GM12878 (cell line): ENCODE measurements at regions not wholly inside any gene's neighbourhood (a gene's known extent, or its start where the extent isn't known, plus 50 kb on each side); places are given as distances from the start of the nearest gene placed in this dataset.

Experiments
- ATAC-seq: fragments of 200-7000 bp; cut with Tn5 transposase; 3 replicates; pipeline ENCODE4 v1.9.1; 2020; ENCODE audit warnings: mild to moderate bottlenecking, moderate library complexity
- BruUV-seq: library from RNA; stranded (reverse); fragments of 400-500 nt; replicated peaks from 2 replicates; lab custom pipeline; 2021; lab: Mats Ljungman, UMichigan
- CTCF ChIA-PET: fragments of 300-600 bp; sonication (Branson Sonifier 250); formaldehyde crosslinking; extraction: SDS; loops from one replicate; lab custom pipeline; 2021; ENCODE audit warnings: inconsistent platforms; lab: Yijun Ruan, JAX
- POLR2A ChIA-PET: fragments of 350-600 bp; formaldehyde crosslinking; extraction: SDS; loops from one replicate; lab custom pipeline; 2021; ENCODE audit warnings: inconsistent platforms; lab: Charles Lee
- RAD21 ChIA-PET: fragments of 300-600 bp; sonication (Branson Sonifier 250); formaldehyde crosslinking; loops from one replicate; lab custom pipeline; 2023; ENCODE audit warnings: antibody characterized with exemption; ENCODE audit not compliant: unreplicated experiment; lab: Charles Lee
- SMC1A ChIA-PET: fragments of 300-600 bp; sonication (Branson Sonifier 250); formaldehyde crosslinking; loops from one replicate; lab custom pipeline; 2023; ENCODE audit not compliant: unreplicated experiment, uncharacterized antibody; lab: Charles Lee
- DNase-seq: peaks from one replicate; pipeline ENCODE4 v3.0.0-alpha.2; 2011; ENCODE audit warnings: low read depth, low spot score
- FAIRE-seq: peaks from 3 replicates; lab custom pipeline; 2011; peaks lifted over from hg19 to GRCh38; lab: Jason Lieb, UNC
- H2AFZ ChIP-seq: 2 replicates; pipeline ENCODE4 v1.6.0; 2011; ENCODE audit warnings: low read depth, low read length, control low read depth; ENCODE audit not compliant: control insufficient read depth
- H3K27ac ChIP-seq: 2 replicates; pipeline ENCODE4 v1.5.1; 2011; ENCODE audit warnings: control low read depth; ENCODE audit not compliant: control insufficient read depth, insufficient read depth
- H3K27me3 ChIP-seq, 2 experiments: replicated peaks in 1 of 2; 2 replicates each; pipeline versions ENCODE4 v1.6.0 to v1.6.1; 2011; ENCODE audit warnings: low read length in 1 of 2; ENCODE audit not compliant: control insufficient read depth in 2 of 2, insufficient read depth in 2 of 2
- H3K36me3 ChIP-seq, 2 experiments: 2 replicates each; pipeline ENCODE4 v1.5.1; 2011; ENCODE audit warnings: low read length in 1 of 2; ENCODE audit not compliant: control insufficient read depth in 2 of 2, insufficient read depth in 2 of 2
- H3K4me1 ChIP-seq: 2 replicates; pipeline ENCODE4 v1.6.1; 2011; ENCODE audit warnings: mild to moderate bottlenecking, low read length, moderate library complexity, mixed read lengths; ENCODE audit not compliant: control insufficient read depth, insufficient read depth
- H3K4me2 ChIP-seq: 2 replicates; pipeline ENCODE4 v1.6.0; 2011; ENCODE audit warnings: control low read depth; ENCODE audit not compliant: control insufficient read depth, insufficient read depth
- H3K4me3 ChIP-seq: fragments of 200-600 bp; sonication (generic); 2 replicates; pipeline ENCODE4 v1.5.1; 2016
- H3K79me2 ChIP-seq: 2 replicates; pipeline ENCODE4 v1.6.0; 2011; ENCODE audit warnings: low read length; ENCODE audit not compliant: control insufficient read depth, insufficient read depth
- H3K9ac ChIP-seq: 2 replicates; pipeline ENCODE4 v1.8.0; 2011; ENCODE audit warnings: low read length, control low read depth, mixed read lengths; ENCODE audit not compliant: control insufficient read depth, insufficient read depth
- H3K9me3 ChIP-seq: replicated peaks from 3 replicates; pipeline ENCODE4 v1.5.1; 2011; ENCODE audit warnings: mild to moderate bottlenecking, low read length; ENCODE audit not compliant: control insufficient read depth, insufficient read depth
- H4K20me1 ChIP-seq: 2 replicates; pipeline ENCODE4 v1.6.0; 2011; ENCODE audit not compliant: control insufficient read depth, insufficient read depth
- CHD1 ChIP-seq: IDR thresholded peaks from 2 replicates; pipeline ENCODE4 v1.6.1; 2012; ENCODE audit warnings: low read depth, low read length, improper control_type of control experiment
- CREM ChIP-seq: IDR thresholded peaks from 2 replicates; pipeline ENCODE4 v1.6.1; 2014; ENCODE audit warnings: antibody characterized with exemption, low read depth
- DPF2 ChIP-seq: fragments of 450-650 bp; IDR thresholded peaks from 2 replicates; pipeline ENCODE4 v1.6.1; 2017; ENCODE audit warnings: mild to moderate bottlenecking
- EGR1 ChIP-seq, 2 experiments: IDR thresholded peaks; 1 replicate in 1 of 2; 2 replicates in 1 of 2; pipeline ENCODE4 v1.6.1; 2011 to 2012; ENCODE audit warnings: low read depth in 2 of 2, low read length in 2 of 2, borderline replicate concordance in 1 of 2, mild to moderate bottlenecking in 1 of 2, moderate library complexity in 1 of 2
- ESRRA ChIP-seq: IDR thresholded peaks from 2 replicates; pipeline ENCODE4 v1.6.1; 2012; ENCODE audit warnings: mild to moderate bottlenecking, low read length, improper control_type of control experiment
- IKZF2 ChIP-seq, 2 experiments: fragments of 450-650 bp; IDR thresholded peaks; 2 replicates each; pipeline ENCODE4 v1.6.1; 2017; ENCODE audit warnings: mild to moderate bottlenecking in 2 of 2, moderate library complexity in 2 of 2
- KDM1A ChIP-seq: fragments of 200-600 bp; sonication (generic); IDR thresholded peaks from 2 replicates; pipeline ENCODE4 v1.6.1; 2016; ENCODE audit warnings: borderline replicate concordance
- MYB ChIP-seq: fragments of 150-350 bp; IDR thresholded peaks from 2 replicates; pipeline ENCODE4 v1.6.1; 2014; ENCODE audit warnings: mild to moderate bottlenecking, low read depth, low read length, borderline replicate concordance
- NFYA ChIP-seq: IDR thresholded peaks from 2 replicates; pipeline ENCODE4 v1.6.1; 2011; ENCODE audit warnings: low read depth, mild to moderate bottlenecking, low read length, improper control_type of control experiment, borderline replicate concordance
- POU2F2 ChIP-seq: IDR thresholded peaks from 3 replicates; pipeline ENCODE4 v1.6.1; 2011; ENCODE audit warnings: low read depth, mild to moderate bottlenecking, low read length, borderline replicate concordance
- SMAD1 ChIP-seq: fragments of 450-650 bp; IDR thresholded peaks from 2 replicates; pipeline ENCODE4 v1.6.1; 2018; ENCODE audit warnings: mild to moderate bottlenecking, low read depth; ENCODE audit not compliant: partially characterized antibody
- SMAD5 ChIP-seq: IDR thresholded peaks from 2 replicates; pipeline ENCODE4 v1.6.1; 2016; ENCODE audit warnings: antibody characterized with exemption, low read depth
- SP1 ChIP-seq: IDR thresholded peaks from one replicate; pipeline ENCODE4 v1.6.1; 2011; ENCODE audit warnings: low read depth, low read length
- ZNF622 ChIP-seq: fragments of 450-650 bp; IDR thresholded peaks from 2 replicates; pipeline ENCODE4 v1.6.1; 2017; ENCODE audit warnings: mild to moderate bottlenecking, inconsistent platforms
- ZZZ3 ChIP-seq: IDR thresholded peaks from 2 replicates; pipeline ENCODE4 v1.6.1; 2011; ENCODE audit warnings: low read depth; ENCODE audit not compliant: control insufficient read depth, insufficient read length
- WGBS: methylation state at CpG from one replicate; pipeline ENCODE4 v1.1.6; 2016; ENCODE audit warnings: low lambda C conversion rate; ENCODE audit not compliant: insufficient replicate concordance, insufficient coverage; ENCODE audit errors: missing lambda C conversion rate; 5-methylcytosine and 5-hydroxymethylcytosine counted together
- in situ Hi-C: fragments of 300-500 bp; cut with MboI; formaldehyde crosslinking; loops from 9 replicates; pipeline ENCODE4 v1.14.3; 2018; ENCODE audit warnings: mixed read lengths
- intact Hi-C: fragments of 100-400 bp; cut with micrococcal nuclease; formaldehyde crosslinking; loops from one replicate; pipeline ENCODE4 v1.14.2; 2022; ENCODE audit not compliant: unreplicated experiment
- TF ChIP-seq, protein P1 (sequence below): fragments of 450-650 bp; formaldehyde crosslinking; IDR thresholded peaks from 2 replicates; pipeline ENCODE4 v1.5.0; 2022; ENCODE audit warnings: mild to moderate bottlenecking, missing genetic modification characterization

GRCh38 chr4:35358001-35358584 is 886.2 kb downstream of the ARAP2 start:
- RAD21 ChIA-PET = no interaction called here
- no peak overlapping the region for H3K27ac ChIP-seq
- BruUV-seq = no TSS peak
- no peak overlapping the region for H3K4me3 ChIP-seq
- SMC1A ChIA-PET = no interaction called here
- no peak overlapping the region for H3K4me2 ChIP-seq
- no peaks in the 10 kb centered on the region for H3K36me3 ChIP-seq
- no peaks in the 10 kb centered on the region for H4K20me1 ChIP-seq
- DNase-seq = no peak
- no peak overlapping the region for H3K9ac ChIP-seq
- in situ Hi-C loops = no loop called here
- no peak for TF ChIP-seq SP1
- no peak for TF ChIP-seq ZZZ3
- TF ChIP-seq CREM = no peak
- no peak for TF ChIP-seq CHD1
- TF ChIP-seq IKZF2 (IDR thresholded peaks at IDR 0.05) = no peak
- TF ChIP-seq MYB = no peak
- TF ChIP-seq NFYA = no peak
- no peak for TF ChIP-seq SMAD1
- TF ChIP-seq KDM1A = no peak
- TF ChIP-seq, protein P1, sequence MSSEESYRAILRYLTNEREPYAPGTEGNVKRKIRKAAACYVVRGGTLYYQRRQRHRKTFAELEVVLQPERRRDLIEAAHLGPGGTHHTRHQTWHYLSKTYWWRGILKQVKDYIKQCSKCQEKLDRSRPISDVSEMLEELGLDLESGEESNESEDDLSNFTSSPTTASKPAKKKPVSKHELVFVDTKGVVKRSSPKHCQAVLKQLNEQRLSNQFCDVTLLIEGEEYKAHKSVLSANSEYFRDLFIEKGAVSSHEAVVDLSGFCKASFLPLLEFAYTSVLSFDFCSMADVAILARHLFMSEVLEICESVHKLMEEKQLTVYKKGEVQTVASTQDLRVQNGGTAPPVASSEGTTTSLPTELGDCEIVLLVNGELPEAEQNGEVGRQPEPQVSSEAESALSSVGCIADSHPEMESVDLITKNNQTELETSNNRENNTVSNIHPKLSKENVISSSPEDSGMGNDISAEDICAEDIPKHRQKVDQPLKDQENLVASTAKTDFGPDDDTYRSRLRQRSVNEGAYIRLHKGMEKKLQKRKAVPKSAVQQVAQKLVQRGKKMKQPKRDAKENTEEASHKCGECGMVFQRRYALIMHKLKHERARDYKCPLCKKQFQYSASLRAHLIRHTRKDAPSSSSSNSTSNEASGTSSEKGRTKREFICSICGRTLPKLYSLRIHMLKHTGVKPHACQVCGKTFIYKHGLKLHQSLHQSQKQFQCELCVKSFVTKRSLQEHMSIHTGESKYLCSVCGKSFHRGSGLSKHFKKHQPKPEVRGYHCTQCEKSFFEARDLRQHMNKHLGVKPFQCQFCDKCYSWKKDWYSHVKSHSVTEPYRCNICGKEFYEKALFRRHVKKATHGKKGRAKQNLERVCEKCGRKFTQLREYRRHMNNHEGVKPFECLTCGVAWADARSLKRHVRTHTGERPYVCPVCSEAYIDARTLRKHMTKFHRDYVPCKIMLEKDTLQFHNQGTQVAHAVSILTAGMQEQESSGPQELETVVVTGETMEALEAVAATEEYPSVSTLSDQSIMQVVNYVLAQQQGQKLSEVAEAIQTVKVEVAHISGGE (CRISPR knock-in tag) = no peak
- no peak for TF ChIP-seq POU2F2
- TF ChIP-seq ESRRA = no peak
- no peak for TF ChIP-seq ZNF622
- TF ChIP-seq EGR1 (IDR thresholded peaks at IDR 0.05; ENCODE audit: borderline replicate concordance in 1 of 2, low read depth in 2 of 2, low read length in 2 of 2) = no peak
- no peak for TF ChIP-seq SMAD5
- no peak for TF ChIP-seq DPF2
- TF ChIP-seq, all 136 proteins: peak for 0
- ChIA-PET CTCF (interaction anchor here (0.8 kb wide), 1 partner anchor 111 kb away, joined by 3 read pairs; no protein-coding TSS in a partner anchor), POLR2A (no interaction called here)
- Histone ChIP-seq H2AFZ (no peak overlapping the region), H3K27me3 (no peaks in the 10 kb centered on the region), H3K79me2 (no peaks in the 10 kb centered on the region), H3K4me1 (no peaks in the 10 kb centered on the region), H3K9me3 (no peaks in the 10 kb centered on the region)
- intact Hi-C loops = no loop called here
- no peak for ATAC-seq
- FAIRE-seq = no peak
- 27% methylated on average over 3 of the region's 3 CpGs for WGBS
